Stimulated activated naive CD8-positive, alpha-beta T cell treated with anti-CD3 and anti-CD28 coated beads, Interleukin-15, Interleukin-2, amounts not matched to agents 100 U/mL and 50 U/mL, for 24 hours (primary cell): ENCODE measurements at regions not wholly inside any gene's neighbourhood (a gene's known extent, or its start where the extent isn't known, plus 50 kb on each side); places are given as distances from the start of the nearest gene placed in this dataset.
"Not testable (repeated sequence)": the region's sequence is repeated elsewhere in the genome, so short reads cannot be mapped to it uniquely, and the experiment has no call there.

Source experiments
- ATAC-seq: fragments of 150-1000 bp; cut with Tn5 transposase; one replicate; pipeline ENCODE4 v1.10.0; 2021
- DNase-seq: peaks from one replicate; pipeline ENCODE4 v3.0.0; 2021

DNA sequence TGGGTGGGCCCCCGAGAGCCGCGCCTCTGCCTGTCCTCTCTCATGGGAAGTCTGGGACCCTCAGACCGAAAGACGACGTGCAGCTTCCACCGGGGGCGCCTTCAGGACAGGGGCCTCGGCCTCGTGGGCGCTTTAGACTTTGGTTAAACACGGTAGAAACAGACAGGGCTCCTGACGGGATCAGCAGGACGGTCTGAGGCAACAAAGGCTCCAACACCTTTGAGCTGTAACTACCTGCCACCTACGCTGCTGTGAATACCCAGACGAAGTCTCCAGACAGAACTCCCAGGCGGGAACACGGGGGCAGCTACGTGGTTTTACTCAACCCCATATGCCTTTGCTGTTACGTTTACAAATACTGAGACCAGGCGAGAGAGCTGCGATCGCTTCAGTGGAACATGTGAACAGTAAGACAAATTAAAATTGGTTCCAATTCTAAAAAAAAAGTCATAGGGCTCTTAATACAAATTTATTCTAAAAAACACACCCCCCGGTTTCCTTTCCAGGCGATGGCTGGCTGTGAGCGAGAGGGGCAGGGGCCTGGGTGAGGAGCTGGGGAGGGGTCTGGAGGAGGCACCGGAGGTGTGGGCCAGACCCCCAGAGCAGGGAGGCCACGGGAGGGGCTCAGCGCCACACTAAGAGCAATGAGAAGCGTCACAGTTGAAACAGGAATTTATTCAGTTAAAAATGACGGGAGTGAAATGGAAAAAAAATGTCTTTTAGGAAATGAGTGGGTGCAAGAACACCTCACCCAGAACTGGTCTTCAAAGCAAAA, 453.2 kb downstream of the QKI start:
- DNase-seq (no peak), ATAC-seq (no peak)

GRCh38 chr6:163866192-163866591, 451.7 kb downstream of the QKI start:
- no peak for DNase-seq
- ATAC-seq, result no peak

DNA sequence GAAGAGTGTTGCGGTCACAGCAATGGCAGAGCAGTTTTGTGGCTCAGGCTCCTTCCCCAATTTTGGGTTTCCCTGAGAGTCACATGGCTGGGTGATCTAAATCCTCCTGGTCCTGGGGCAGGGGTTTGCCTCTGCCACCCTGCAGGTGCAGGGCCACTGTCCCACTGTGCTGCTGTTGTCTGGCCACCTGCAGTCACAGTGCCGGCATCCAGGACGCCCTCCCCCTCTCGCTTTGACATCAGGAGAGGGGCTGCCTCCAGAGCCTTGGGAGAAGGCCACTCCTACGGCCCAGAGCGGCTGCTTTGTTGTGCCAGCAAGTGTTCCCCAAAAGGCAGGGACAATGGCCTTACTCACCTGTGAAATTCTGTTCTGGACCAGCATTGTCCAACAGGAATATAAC, 449.0 kb downstream of the QKI start:
- DNase-seq (no peak), ATAC-seq (no peak)

DNA sequence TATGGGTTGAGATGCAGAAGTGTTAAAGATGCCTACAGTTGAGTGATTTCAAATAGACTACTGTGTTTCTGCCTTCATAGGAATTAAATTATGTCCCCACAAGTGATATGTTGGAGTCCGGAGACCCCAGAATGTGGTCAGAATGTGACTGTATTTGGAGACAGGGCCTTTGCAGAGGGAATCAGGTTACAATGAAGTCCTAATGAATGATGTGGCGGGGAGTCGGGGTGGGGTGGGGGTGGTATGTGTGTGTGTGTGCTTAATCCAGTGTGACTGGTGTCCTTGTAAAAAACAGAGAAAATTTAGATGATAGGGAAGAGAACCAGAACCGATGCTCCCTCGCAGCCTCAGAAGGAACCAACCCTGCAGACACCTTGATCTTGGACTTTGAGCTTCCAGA, 448.2 kb downstream of the QKI start:
- no peak for ATAC-seq
- DNase-seq, result no peak

GRCh38 chr6:163861627-163862026, 447.1 kb downstream of the QKI start:
- DNase-seq (no peak), ATAC-seq (no peak)

DNA sequence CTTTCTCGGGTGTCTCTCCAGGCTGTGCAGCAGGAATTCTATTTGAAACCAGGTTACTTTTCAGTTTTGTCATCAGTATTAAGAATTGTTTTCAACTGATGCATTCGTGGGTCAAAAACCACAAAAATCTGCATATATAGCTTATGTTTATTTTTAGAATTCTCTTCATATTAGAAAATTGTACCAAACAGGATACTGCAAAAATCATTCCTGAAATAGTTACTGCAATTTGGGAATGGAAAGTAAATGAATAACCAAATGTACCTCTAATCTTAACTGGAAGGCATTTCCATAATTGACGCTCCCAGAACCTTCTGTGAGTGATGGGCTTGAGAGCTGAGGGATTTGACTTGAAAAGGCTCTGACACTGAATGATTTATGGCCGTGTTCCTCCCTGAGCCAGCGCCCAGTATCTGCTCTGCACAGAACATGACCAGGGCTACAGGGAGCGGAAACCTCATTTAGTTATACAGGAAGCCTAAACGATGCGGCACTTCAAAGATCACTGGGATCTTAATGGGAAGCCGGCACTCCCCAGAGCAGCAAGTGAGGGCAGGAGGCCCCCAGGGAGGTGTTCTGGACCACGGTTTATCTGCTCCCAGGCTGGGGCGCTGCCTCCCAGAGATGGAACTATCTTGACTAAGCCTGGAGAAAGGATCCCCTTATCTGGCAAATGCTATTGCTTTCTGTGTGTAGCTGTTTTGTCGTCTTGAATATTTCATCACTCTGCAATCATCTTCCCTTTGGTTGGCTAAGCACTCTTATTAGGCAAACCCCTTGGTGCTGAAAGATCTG, 446.0 kb downstream of the QKI start:
- ATAC-seq (no peak), DNase-seq (no peak)

GRCh38 chr6:163858870-163859269, 444.4 kb downstream of the QKI start:
- ATAC-seq, DNase-seq: not testable (repeated sequence)

- no peak for DNase-seq
Measured at GRCh38 chr6:163857421-163857820, 442.9 kb downstream of the QKI start.

GRCh38 chr6:163850874-163851273, 436.4 kb downstream of the QKI start:
- no peak for DNase-seq
- ATAC-seq, result no peak

More at GRCh38 chr6:163857421-163857820, 442.9 kb downstream of the QKI start:
- no peak for ATAC-seq

DNA sequence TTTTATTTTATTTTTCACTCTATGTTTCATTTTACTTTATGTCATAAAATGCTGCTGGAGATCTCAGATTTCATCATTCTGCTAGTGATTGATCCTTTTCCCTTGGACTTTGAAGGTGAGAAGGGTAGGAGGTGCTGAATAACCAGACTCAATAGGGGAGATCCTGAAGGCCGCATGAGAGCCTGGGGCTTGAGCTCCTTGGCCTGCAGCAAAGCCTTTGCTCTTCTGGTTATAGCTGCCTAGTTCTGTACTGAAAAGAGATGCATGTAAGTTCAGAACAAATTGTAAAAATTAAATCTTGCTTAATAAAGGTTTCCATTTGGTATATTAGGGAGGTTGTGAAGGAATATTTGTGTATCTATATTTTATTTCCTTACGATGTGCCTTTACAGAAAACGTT, 430.2 kb downstream of the QKI start:
- no peak for DNase-seq
- ATAC-seq, result no peak

DNA sequence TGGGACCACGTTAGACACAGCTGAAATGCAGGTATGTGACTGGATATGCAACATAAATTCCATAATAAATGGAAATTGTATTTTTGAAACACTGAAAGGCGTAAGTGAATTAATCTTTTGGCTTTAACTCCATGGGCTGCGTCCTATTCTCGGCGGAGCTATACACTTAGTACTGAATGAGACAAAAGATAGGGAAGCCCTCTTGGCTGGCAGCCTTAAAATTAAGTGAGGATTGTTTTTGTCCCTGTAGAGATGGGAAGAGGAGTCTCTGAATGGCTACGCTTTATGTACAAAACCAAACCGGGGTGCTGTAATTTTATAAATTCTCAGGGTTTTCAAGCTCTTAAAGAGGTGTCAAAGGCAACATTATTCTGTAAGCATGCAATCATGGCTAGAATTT, 429.8 kb downstream of the QKI start:
- ATAC-seq (no peak), DNase-seq (no peak)

DNA sequence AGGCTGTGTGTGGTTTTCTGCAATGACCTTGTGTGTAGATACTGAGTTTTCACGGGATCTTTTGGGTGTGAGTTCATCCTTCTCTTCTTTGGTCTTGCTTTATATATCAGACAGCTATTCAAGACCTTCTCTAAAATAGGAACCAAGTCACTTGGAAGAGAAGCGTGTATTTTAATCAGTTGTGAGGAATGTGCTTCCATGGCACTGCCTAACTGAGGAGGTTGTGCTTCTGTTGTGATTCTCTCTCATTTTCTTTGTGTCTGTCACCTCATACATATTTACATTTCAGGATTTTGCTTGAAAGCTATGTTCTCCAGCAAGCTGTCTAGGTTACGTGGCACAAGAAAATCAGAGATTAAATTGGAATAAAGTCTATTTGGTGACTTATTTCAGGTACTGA, 428.7 kb downstream of the QKI start:
- ATAC-seq, result no peak

DNA sequence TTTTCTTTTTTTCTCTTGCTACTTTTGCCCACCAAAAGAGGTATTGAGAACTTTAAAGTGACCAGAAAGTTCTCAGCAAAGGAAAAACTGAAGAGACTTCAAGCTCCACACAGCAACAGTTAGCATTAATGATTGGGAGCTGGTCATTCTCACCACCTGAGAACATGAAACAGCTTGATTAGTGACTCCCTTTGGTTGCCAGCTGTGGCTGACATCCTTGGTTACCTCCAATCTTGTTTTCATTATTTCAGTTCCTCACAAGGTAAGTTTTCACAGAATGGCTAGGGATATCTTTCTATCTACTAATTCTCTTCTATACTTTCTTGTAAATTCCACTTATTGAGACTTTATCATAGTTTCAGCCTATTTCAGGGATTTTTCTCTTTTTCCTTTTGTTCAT, 427.9 kb downstream of the QKI start:
- ATAC-seq, result no peak
- no peak for DNase-seq

More for the DNA sequence above, 428.7 kb downstream of the QKI start:
- DNase-seq, result no peak

GRCh38 chr6:163841733-163842132, 427.2 kb downstream of the QKI start:
- DNase-seq (no peak), ATAC-seq (no peak)

DNA sequence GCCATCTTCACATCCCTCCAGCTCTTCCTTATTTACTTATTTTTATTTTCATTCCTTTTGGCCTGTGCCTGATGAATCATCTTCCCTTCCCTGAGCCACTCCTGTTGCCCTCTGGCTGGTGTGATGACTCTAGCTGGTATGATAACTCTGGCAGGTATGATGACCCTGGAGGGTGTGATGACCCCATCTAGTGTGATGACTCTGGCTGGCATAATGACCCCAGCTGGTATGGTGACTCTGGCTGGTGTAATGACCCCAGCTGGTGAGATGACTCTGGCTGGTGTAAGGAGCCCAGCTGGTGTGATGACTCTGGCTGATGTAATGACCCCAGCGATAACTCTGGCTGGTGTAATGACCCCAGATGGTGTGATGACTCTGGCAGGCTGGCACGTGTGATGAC, 426.8 kb downstream of the QKI start:
- no peak for DNase-seq
- ATAC-seq, result no peak

DNA sequence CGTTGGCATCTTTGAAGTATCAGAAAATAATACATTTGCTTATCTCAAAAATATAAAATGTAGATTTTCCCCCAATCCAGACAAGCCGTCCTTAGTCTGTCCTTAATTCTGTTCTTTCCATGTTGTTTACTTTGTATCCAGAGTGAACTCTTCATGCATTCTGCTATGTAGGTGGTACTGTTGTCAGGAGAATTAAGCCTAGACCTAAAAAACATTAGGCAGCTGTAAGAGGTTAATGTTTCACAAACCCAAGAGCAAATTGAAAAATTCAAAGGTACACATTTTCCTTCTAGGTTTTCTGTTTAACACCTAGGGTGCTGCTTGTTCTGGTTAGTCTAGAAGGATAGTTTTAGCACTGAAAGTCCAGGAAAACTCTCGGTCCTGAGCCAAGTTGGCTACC, 426.4 kb downstream of the QKI start:
- DNase-seq (no peak), ATAC-seq (no peak)

GRCh38 chr6:163839296-163839695, 424.8 kb downstream of the QKI start:
- ATAC-seq (no peak), DNase-seq (no peak)

GRCh38 chr6:163837691-163838431, 423.3 kb downstream of the QKI start:
- ATAC-seq (no peak), DNase-seq (no peak)

DNA sequence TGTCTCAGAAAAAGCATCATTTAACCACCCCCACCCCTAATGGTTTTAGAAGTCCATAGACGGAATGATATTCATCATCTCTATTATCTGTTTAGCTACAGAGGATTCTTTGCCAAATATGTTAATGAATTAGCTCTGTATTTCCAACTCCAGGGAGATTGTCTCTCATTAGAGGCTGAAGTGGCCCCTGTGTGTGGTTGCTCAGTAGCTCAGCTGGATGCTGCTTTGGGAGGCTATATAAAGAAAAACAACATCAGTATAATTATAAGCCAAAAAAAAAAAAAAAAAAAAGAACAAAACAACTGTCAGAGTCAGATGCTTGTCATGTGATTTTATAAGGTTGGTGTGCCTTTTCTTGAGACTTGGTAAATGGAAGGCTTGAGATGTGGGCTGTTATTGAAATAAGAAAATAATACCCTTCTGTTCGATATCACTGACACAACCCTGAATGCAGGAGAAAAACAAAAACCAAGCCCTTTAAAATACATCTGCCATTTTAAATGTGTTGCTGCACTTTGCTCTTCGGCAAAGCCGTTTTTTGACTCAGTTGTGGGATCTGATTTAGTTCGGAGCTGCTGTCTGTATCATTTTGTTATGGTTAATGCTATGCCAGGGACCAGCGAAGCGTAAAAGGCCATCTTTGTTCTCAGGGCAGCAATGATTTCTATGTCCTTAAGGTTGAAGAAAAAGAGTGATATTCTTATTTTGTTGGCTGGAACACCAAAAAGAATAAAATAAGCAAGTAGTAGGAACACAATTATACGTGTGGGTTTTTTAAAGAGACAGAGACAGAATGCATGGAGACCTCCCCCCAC, 422.6 kb downstream of the QKI start:
- no peak for ATAC-seq
- no peak for DNase-seq

DNA sequence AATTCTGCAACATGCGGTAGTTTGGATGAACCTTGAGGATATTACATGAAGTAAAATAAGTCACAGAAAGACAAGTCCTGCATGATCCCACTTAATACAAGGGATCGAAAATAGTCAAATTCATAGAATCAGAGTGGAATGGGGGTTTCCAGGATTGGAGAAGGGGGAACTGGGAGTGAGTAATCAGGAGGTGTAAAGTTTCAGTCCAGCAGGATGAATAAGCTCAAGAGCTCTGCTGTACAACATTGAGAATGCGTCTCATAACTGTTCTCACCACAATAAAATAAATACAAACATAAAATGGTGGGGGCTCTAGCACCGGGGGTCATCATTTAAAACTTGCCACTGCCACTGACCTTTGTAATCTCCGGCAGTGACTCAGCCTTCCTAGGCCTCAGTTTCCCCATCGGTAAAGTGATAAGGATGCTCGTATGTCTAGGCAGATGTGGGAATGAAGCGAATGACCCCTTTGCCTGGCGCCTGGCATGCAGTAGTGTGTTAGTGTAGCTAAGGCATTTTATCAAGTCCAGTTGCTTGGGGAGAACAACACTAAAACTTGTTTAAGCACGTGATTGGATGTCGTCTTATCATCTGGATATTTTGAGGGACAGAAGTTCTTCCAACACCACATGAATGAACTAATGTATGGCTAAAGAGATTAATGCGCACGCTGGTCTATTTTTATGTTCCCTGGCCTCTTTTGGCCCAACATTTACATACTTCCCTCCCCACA, 421.1 kb downstream of the QKI start:
- ATAC-seq (no peak), DNase-seq (no peak)

GRCh38 chr6:163834226-163834970, 419.9 kb downstream of the QKI start:
- no peak for ATAC-seq
- no peak for DNase-seq
